ENCODE measurements at regions not wholly inside any gene's neighbourhood (a gene's known extent, or its start where the extent isn't known, plus 50 kb on each side); places are given as distances from the start of the nearest gene placed in this dataset.

- no peak overlapping the region for H3K27ac ChIP-seq
- no peaks in the 10 kb centered on the region for H3K9me3 ChIP-seq
- WGBS, 2 donors, result 22 to 33% methylated on average over 8 of the region's 8 CpGs
These were observed 973.5 kb downstream of the ANKRD7 start for GRCh38 chr7:119197877-119198527.

GRCh38 chr7:119219663-119220062 lies 995.2 kb downstream of the ANKRD7 start:
- Histone ChIP-seq H3K4me1 (no peaks in the 10 kb centered on the region), H3K27me3 (no peaks in the 10 kb centered on the region), H3K36me3 (no peaks in the 10 kb centered on the region), H3K9me3 (peaks cover 0 to 21% (median 0%) of the 10 kb centered on the region in 4 donors), H3K4me3 (no peak overlapping the region), H3K27ac (no peak overlapping the region)
- 90 to 94% methylated on average over 2 to 3 of the region's 3 CpGs for WGBS, 2 donors
- DNase-seq (ENCODE audit: low spot score in 2 of 2), result no peak
- no peak for TF ChIP-seq POLR2A (IDR thresholded peaks at IDR 0.05)
- no peak for TF ChIP-seq EP300 (IDR thresholded peaks at IDR 0.05)
- TF ChIP-seq CTCF (IDR thresholded peaks at IDR 0.05), result no peak

More at GRCh38 chr7:119197877-119198527, 973.5 kb downstream of the ANKRD7 start:
- Histone ChIP-seq H3K27me3 (no peaks in the 10 kb centered on the region), H3K4me1 (no peaks in the 10 kb centered on the region), H3K4me3 (no peak overlapping the region), H3K36me3 (no peaks in the 10 kb centered on the region)
- TF ChIP-seq EP300 (IDR thresholded peaks at IDR 0.05) (no peak), POLR2A (IDR thresholded peaks at IDR 0.05) (no peak), CTCF (IDR thresholded peaks at IDR 0.05) (peak; percentile 26 to 51 (median 35))
- DNase-seq (ENCODE audit: low spot score in 2 of 2), result peak in 1 of 2 donors; percentile 44

DNA sequence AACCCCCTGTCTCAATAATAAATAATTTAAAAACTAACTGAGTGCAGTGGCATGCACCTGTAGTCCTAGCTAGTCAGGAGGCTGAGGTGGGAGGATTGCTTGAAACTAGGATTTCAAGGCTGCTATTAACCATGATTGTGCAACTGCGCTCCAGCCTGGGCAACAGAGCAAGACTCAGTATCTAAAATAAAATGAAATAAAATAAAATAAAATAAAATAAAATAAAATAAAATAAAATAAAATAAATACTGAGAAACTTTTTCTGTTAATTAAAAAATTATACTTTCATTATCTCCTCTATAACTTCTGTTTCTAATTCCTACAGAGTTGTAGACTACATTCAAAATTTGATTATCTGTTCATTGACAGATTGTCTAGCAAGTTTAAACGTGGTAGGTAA lies 999.4 kb downstream of the ANKRD7 start:
- WGBS, 2 donors, result 72% methylated on average over 2 of the region's 2 CpGs
- H3K36me3 ChIP-seq, result no peaks in the 10 kb centered on the region
- no peaks in the 10 kb centered on the region for H3K27me3 ChIP-seq
- no peak overlapping the region for H3K27ac ChIP-seq
- DNase-seq (ENCODE audit: low spot score in 2 of 2), result no peak
- no peaks in the 10 kb centered on the region for H3K4me1 ChIP-seq
- H3K4me3 ChIP-seq, result no peak overlapping the region
- no peak for TF ChIP-seq POLR2A (IDR thresholded peaks at IDR 0.05)
- TF ChIP-seq CTCF (IDR thresholded peaks at IDR 0.05), result no peak
- no peak for TF ChIP-seq EP300 (IDR thresholded peaks at IDR 0.05)
- H3K9me3 ChIP-seq, result peaks cover 0 to 8% (median 0%) of the 10 kb centered on the region in 4 donors

DNA sequence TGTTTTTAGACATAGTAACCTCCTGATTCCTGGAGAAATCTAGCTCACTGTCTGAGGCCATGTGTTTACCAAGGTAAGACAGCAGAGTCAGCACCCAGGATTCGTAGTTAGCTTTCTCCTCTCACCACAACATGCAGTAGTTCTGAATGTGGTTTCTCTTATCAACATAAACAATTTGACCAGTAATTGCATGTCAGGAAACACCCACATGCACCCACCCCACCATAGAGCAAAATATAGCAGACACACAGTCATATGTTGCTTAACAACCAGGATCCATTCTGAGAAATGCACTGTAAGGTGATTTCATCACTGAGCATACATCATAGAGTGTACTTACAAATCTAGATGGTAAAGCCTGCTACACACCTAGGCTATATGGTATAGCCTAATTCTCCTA lies 1004.0 kb downstream of the ANKRD7 start:
- Histone ChIP-seq H3K36me3 (no peaks in the 10 kb centered on the region), H3K4me3 (no peak overlapping the region), H3K27ac (no peak overlapping the region), H3K4me1 (no peaks in the 10 kb centered on the region), H3K27me3 (no peaks in the 10 kb centered on the region), H3K9me3 (no peaks in the 10 kb centered on the region)
- 77 to 81% methylated on average over 1 of the region's 1 CpG for WGBS, 2 donors
- TF ChIP-seq POLR2A (IDR thresholded peaks at IDR 0.05) (no peak), CTCF (IDR thresholded peaks at IDR 0.05) (no peak), EP300 (IDR thresholded peaks at IDR 0.05) (no peak)
- DNase-seq (ENCODE audit: low spot score in 2 of 2), result no peak

DNA sequence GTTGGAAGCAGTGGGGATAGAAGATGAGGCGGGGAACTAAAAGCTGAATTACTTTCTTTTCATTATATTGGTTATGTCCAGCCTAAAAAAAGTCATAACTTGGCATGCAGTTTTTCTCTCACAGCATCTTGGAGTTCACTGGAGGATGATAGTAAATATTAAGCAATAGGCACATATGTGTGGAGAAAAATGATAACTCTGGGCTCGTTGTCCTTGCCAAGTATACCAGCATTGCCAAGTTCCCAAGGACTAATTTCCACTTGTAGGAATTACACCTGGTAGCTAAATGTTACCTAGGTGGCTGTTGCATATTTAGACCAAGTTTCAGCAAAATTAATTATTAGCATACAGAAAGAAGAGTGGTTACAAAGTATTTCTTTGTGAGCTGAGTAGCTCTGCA lies 1007.6 kb downstream of the ANKRD7 start:
- Histone ChIP-seq H3K4me3 (no peak overlapping the region), H3K27ac (no peak overlapping the region), H3K4me1 (no peaks in the 10 kb centered on the region), H3K9me3 (no peaks in the 10 kb centered on the region), H3K36me3 (no peaks in the 10 kb centered on the region), H3K27me3 (no peaks in the 10 kb centered on the region)
- 71 to 80% methylated on average over 2 of the region's 2 CpGs for WGBS, 2 donors
- DNase-seq (ENCODE audit: low spot score in 2 of 2), result no peak
- TF ChIP-seq CTCF (IDR thresholded peaks at IDR 0.05) (no peak), POLR2A (IDR thresholded peaks at IDR 0.05) (no peak), EP300 (IDR thresholded peaks at IDR 0.05) (no peak)

All from tibial nerve (tissue), 4 donors.